Astrocyte (in vitro differentiated cells and primary cell): ENCODE measurements at regions not wholly inside any gene's neighbourhood (a gene's known extent, or its start where the extent isn't known, plus 50 kb on each side); places are given as distances from the start of the nearest gene placed in this dataset.

Experiments
- DNase-seq: peaks from one replicate; pipeline ENCODE4 v3.0.0-alpha.2; 2010; ENCODE audit warnings: low read depth
- FAIRE-seq: peaks from 2 replicates; lab custom pipeline; 2011; peaks lifted over from hg19 to GRCh38; lab: Jason Lieb, UNC
- H2AFZ ChIP-seq: 2 replicates; pipeline ENCODE4 v1.6.0; 2012; ENCODE audit warnings: low read depth, low read length, inconsistent platforms
- H3K27ac ChIP-seq: 2 replicates; pipeline ENCODE4 v1.5.1; 2011; ENCODE audit warnings: low read depth, low read length, inconsistent platforms
- H3K27me3 ChIP-seq: 2 replicates; pipeline ENCODE4 v1.6.0; 2011; ENCODE audit warnings: low read length, inconsistent platforms; ENCODE audit not compliant: insufficient read depth
- H3K36me3 ChIP-seq: 2 replicates; pipeline ENCODE4 v1.5.1; 2011; ENCODE audit warnings: low read length, inconsistent platforms; ENCODE audit not compliant: insufficient read depth
- H3K4me1 ChIP-seq: 2 replicates; pipeline ENCODE4 v1.5.1; 2011; ENCODE audit warnings: low read length, inconsistent platforms; ENCODE audit not compliant: insufficient read depth
- H3K4me2 ChIP-seq: 2 replicates; pipeline ENCODE4 v1.6.0; 2012; ENCODE audit warnings: low read length, inconsistent platforms
- H3K4me3 ChIP-seq: 2 replicates; pipeline ENCODE4 v1.5.1; 2011; ENCODE audit warnings: low read depth, mild to moderate bottlenecking, low read length, inconsistent platforms; ENCODE audit not compliant: insufficient read depth
- H3K79me2 ChIP-seq: 2 replicates; pipeline ENCODE4 v1.6.0; 2012; ENCODE audit warnings: mild to moderate bottlenecking, low read length, inconsistent platforms; ENCODE audit not compliant: insufficient read depth
- H3K9ac ChIP-seq: 2 replicates; pipeline ENCODE4 v1.6.0; 2012; ENCODE audit warnings: mild to moderate bottlenecking, low read length, inconsistent platforms
- H3K9me3 ChIP-seq: 2 replicates; pipeline ENCODE4 v1.5.1; 2012; ENCODE audit warnings: low read depth, mild to moderate bottlenecking, low read length, inconsistent platforms; ENCODE audit not compliant: insufficient read depth
- H4K20me1 ChIP-seq: 2 replicates; pipeline ENCODE4 v1.6.0; 2012; ENCODE audit warnings: low read length, inconsistent platforms; ENCODE audit not compliant: insufficient read depth
- H3K27ac Mint-ChIP-seq: one replicate; pipeline ENCODE4 v1.8.0; 2021; ENCODE audit warnings: mild to moderate bottlenecking, mixed read lengths; ENCODE audit not compliant: unreplicated experiment
- H3K27me3 Mint-ChIP-seq: one replicate; pipeline ENCODE4 v1.8.0; 2021; ENCODE audit warnings: low read depth, mixed read lengths; ENCODE audit not compliant: unreplicated experiment
- H3K36me3 Mint-ChIP-seq: one replicate; pipeline ENCODE4 v1.8.0; 2021; ENCODE audit warnings: low read depth, mixed read lengths; ENCODE audit not compliant: unreplicated experiment
- H3K4me1 Mint-ChIP-seq: one replicate; pipeline ENCODE4 v1.8.0; 2021; ENCODE audit warnings: low read depth, mixed read lengths; ENCODE audit not compliant: unreplicated experiment
- H3K4me3 Mint-ChIP-seq: one replicate; pipeline ENCODE4 v1.8.0; 2021; ENCODE audit warnings: mild to moderate bottlenecking, moderate library complexity, mixed read lengths; ENCODE audit not compliant: unreplicated experiment
- H3K9me3 Mint-ChIP-seq: one replicate; pipeline ENCODE4 v1.8.0; 2021; ENCODE audit warnings: mild to moderate bottlenecking, mixed read lengths; ENCODE audit not compliant: unreplicated experiment
- CTCF ChIP-seq: IDR thresholded peaks from 2 replicates; pipeline ENCODE4 v1.5.1; 2011; ENCODE audit warnings: low read depth, mild to moderate bottlenecking, inconsistent platforms, low read length, moderate library complexity; ENCODE audit not compliant: insufficient read depth
- EZH2 ChIP-seq: IDR thresholded peaks from 2 replicates; pipeline ENCODE4 v1.6.1; 2012; ENCODE audit warnings: mild to moderate bottlenecking, low read length, inconsistent platforms; ENCODE audit not compliant: insufficient read depth

GRCh38 chr10:129179245-129179971 lies 287.6 kb upstream of the MGMT start:
- Mint-ChIP-seq H3K36me3 (no peaks in the 10 kb centered on the region), H3K27ac (no peak overlapping the region), H3K4me3 (no peak overlapping the region), H3K27me3 (peaks cover 17% of the 10 kb centered on the region), H3K9me3 (peaks cover 2% of the 10 kb centered on the region), H3K4me1 (no peaks in the 10 kb centered on the region)
- Histone ChIP-seq H3K79me2 (no peaks in the 10 kb centered on the region), H3K9ac (no peak overlapping the region), H3K4me3 (no peak overlapping the region), H3K36me3 (no peaks in the 10 kb centered on the region), H3K9me3 (no peaks in the 10 kb centered on the region), H3K4me2 (no peak overlapping the region), H2AFZ (no peak overlapping the region), H3K27me3 (no peaks in the 10 kb centered on the region), H4K20me1 (no peaks in the 10 kb centered on the region), H3K27ac (no peak overlapping the region), H3K4me1 (no peaks in the 10 kb centered on the region)
- FAIRE-seq (no peak), DNase-seq (no peak)
- no peak for TF ChIP-seq CTCF
- TF ChIP-seq EZH2: no peak

GRCh38 chr10:129179972-129180678 lies 286.9 kb upstream of the MGMT start:
- H3K27me3 ChIP-seq: no peaks in the 10 kb centered on the region
- Mint-ChIP-seq H3K27ac (no peak overlapping the region), H3K36me3 (no peaks in the 10 kb centered on the region), H3K4me3 (no peak overlapping the region), H3K9me3 (peaks cover 2% of the 10 kb centered on the region), H3K27me3 (peaks cover 17% of the 10 kb centered on the region), H3K4me1 (no peaks in the 10 kb centered on the region)
- TF ChIP-seq CTCF (no peak), EZH2 (no peak)
- H3K27ac ChIP-seq: no peak overlapping the region
- H2AFZ ChIP-seq: no peak overlapping the region
- no peaks in the 10 kb centered on the region for H3K36me3 ChIP-seq
- H3K4me2 ChIP-seq: no peak overlapping the region
- no peak for FAIRE-seq
- H3K4me1 ChIP-seq: no peaks in the 10 kb centered on the region
- H3K9me3 ChIP-seq: no peaks in the 10 kb centered on the region
- H3K4me3 ChIP-seq: no peak overlapping the region
- DNase-seq: no peak
- H4K20me1 ChIP-seq: no peaks in the 10 kb centered on the region
- H3K79me2 ChIP-seq: no peaks in the 10 kb centered on the region
- no peak overlapping the region for H3K9ac ChIP-seq

GRCh38 chr10:129184196-129184595 lies 282.8 kb upstream of the MGMT start:
- H3K36me3 ChIP-seq: no peaks in the 10 kb centered on the region
- no peaks in the 10 kb centered on the region for H4K20me1 ChIP-seq
- no peaks in the 10 kb centered on the region for H3K36me3 Mint-ChIP-seq
- H3K27me3 ChIP-seq: no peaks in the 10 kb centered on the region
- H3K9me3 Mint-ChIP-seq: peaks cover 4% of the 10 kb centered on the region
- peaks cover 3% of the 10 kb centered on the region for H3K27me3 Mint-ChIP-seq
- no peak overlapping the region for H3K4me2 ChIP-seq
- no peak overlapping the region for H2AFZ ChIP-seq
- no peaks in the 10 kb centered on the region for H3K9me3 ChIP-seq
- no peak overlapping the region for H3K27ac ChIP-seq
- H3K4me1 Mint-ChIP-seq: no peaks in the 10 kb centered on the region
- FAIRE-seq (no peak), DNase-seq (no peak)
- H3K9ac ChIP-seq: no peak overlapping the region
- H3K79me2 ChIP-seq: no peaks in the 10 kb centered on the region
- no peak overlapping the region for H3K27ac Mint-ChIP-seq
- H3K4me3 Mint-ChIP-seq: no peak overlapping the region
- H3K4me1 ChIP-seq: no peaks in the 10 kb centered on the region
- no peak for TF ChIP-seq EZH2
- no peak for TF ChIP-seq CTCF
- no peak overlapping the region for H3K4me3 ChIP-seq
